ENCODE measurements at regions not wholly inside any gene's neighbourhood (a gene's known extent, or its start where the extent isn't known, plus 50 kb on each side); places are given as distances from the start of the nearest gene placed in this dataset.

- TF ChIP-seq ZNF546 (CRISPR knock-in tag; conservative IDR thresholded peaks at IDR 0.05) (no peak), BRCA1 (CRISPR knock-in tag; IDR thresholded peaks at IDR 0.05) (no peak), PAX8 (CRISPR knock-in tag; IDR thresholded peaks at IDR 0.05; ENCODE audit: borderline replicate concordance) (no peak), POLR2AphosphoS5 (IDR thresholded peaks at IDR 0.05; ENCODE audit: low read depth, low read length) (no peak), ZNF441 (CRISPR knock-in tag; IDR thresholded peaks at IDR 0.05; ENCODE audit: borderline replicate concordance) (no peak), NR2F1 (CRISPR knock-in tag; IDR thresholded peaks at IDR 0.05) (no peak), CTCF (CRISPR knock-in tag; IDR thresholded peaks at IDR 0.05) (no peak), ZNF414 (CRISPR knock-in tag; IDR thresholded peaks at IDR 0.05) (no peak), POLR2A (IDR thresholded peaks at IDR 0.05; ENCODE audit: insufficient read depth in 1 of 2, low read depth in 2 of 2, low read length in 2 of 2) (no peak), RXRA (CRISPR knock-in tag; IDR thresholded peaks at IDR 0.05) (no peak), TEAD2 (CRISPR knock-in tag; IDR thresholded peaks at IDR 0.05) (no peak), MXD4 (CRISPR knock-in tag; IDR thresholded peaks at IDR 0.05) (no peak)
These were observed 72.9 kb upstream of the ANO1 start for GRCh38 chr11:70005107-70005818.

All from HepG2 (cell line).